ENCODE measurements at regions not wholly inside any gene's neighbourhood (a gene's known extent, or its start where the extent isn't known, plus 50 kb on each side); places are given as distances from the start of the nearest gene placed in this dataset.

GRCh38 chr1:98345417-98345816, 316.1 kb upstream of the SNX7 start:
- no peak for TF ChIP-seq EP300 (conservative IDR thresholded peaks at IDR 0.05; ENCODE audit: poor library complexity, severe bottlenecking)
- no peak for TF ChIP-seq SMC3 (conservative IDR thresholded peaks at IDR 0.05; ENCODE audit: poor library complexity)
- no peak for TF ChIP-seq CTCF (IDR thresholded peaks at IDR 0.05; ENCODE audit: poor library complexity, severe bottlenecking)
